T-helper 2 cell treated with Interferon-gamma antibody and Interleukin-4, amounts not matched to agents 5 μg/mL and 100 μg/mL, for 36 hours (primary cell): ENCODE measurements at regions not wholly inside any gene's neighbourhood (a gene's known extent, or its start where the extent isn't known, plus 50 kb on each side); places are given as distances from the start of the nearest gene placed in this dataset.

Experiments
- DNase-seq: peaks from one replicate; pipeline ENCODE4 v3.0.0; 2021; ENCODE audit warnings: low spot score
- H3K27ac Mint-ChIP-seq: one replicate; pipeline ENCODE4 v1.8.0; 2021; ENCODE audit warnings: mild to moderate bottlenecking, mixed read lengths
- H3K27me3 Mint-ChIP-seq: one replicate; pipeline ENCODE4 v1.8.0; 2021; ENCODE audit warnings: low read depth, mixed read lengths
- H3K36me3 Mint-ChIP-seq: one replicate; pipeline ENCODE4 v1.8.0; 2021; ENCODE audit warnings: low read depth, mixed read lengths
- H3K4me1 Mint-ChIP-seq: one replicate; pipeline ENCODE4 v1.8.0; 2021; ENCODE audit warnings: low read depth, mixed read lengths
- H3K4me3 Mint-ChIP-seq: one replicate; pipeline ENCODE4 v1.8.0; 2022; ENCODE audit warnings: mild to moderate bottlenecking, moderate library complexity, mixed read lengths
- H3K9me3 Mint-ChIP-seq: one replicate; pipeline ENCODE4 v1.8.0; 2021; ENCODE audit warnings: mixed read lengths

DNA sequence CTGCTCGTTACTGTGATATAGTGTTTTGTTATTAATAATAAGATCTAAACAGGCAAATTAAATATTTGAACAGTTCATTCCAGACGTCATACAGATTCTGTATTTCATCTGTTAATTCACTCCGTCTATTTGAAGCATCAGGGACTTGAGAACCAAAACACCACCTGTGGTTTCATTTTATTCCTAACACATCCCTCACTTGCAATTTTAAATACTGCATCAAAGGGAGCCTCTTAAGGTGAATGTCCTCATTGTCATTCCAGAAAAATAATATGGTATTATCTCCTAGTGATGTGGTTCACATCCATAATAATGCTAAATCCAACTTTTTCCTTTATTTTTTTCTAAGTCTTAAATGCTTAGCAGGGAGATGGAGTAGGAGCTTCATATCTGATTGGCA is 1390.9 kb upstream of the CADM2 start:
- Mint-ChIP-seq H3K9me3 (peaks cover 12% of the 10 kb centered on the region), H3K27me3 (no peaks in the 10 kb centered on the region), H3K4me3 (no peak overlapping the region), H3K27ac (no peak overlapping the region), H3K36me3 (no peaks in the 10 kb centered on the region), H3K4me1 (no peaks in the 10 kb centered on the region)
- DNase-seq, result no peak

DNA sequence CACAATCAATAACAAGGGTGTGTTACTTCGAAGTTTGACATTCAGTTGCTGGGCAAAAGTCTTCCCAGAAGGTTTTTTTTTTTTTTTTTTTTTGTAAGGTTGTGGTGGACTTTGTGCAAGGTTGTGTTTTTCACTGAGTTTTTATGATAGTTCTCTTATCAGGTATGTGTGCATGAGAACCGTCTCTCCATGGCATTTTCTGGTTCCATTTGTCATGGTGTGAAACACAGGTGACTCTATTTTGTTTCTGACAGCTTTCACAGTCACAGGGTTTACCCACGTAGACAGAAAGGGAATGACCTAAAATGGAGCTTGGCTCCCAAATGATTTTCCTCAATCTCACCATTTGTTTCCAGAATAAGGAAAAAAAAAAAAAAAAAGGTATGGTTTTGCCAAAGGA is 1377.2 kb upstream of the CADM2 start:
- Mint-ChIP-seq H3K4me1 (no peaks in the 10 kb centered on the region), H3K27me3 (no peaks in the 10 kb centered on the region), H3K27ac (no peak overlapping the region), H3K36me3 (no peaks in the 10 kb centered on the region), H3K4me3 (no peak overlapping the region), H3K9me3 (peaks cover 45% of the 10 kb centered on the region)
- DNase-seq, result no peak

DNA sequence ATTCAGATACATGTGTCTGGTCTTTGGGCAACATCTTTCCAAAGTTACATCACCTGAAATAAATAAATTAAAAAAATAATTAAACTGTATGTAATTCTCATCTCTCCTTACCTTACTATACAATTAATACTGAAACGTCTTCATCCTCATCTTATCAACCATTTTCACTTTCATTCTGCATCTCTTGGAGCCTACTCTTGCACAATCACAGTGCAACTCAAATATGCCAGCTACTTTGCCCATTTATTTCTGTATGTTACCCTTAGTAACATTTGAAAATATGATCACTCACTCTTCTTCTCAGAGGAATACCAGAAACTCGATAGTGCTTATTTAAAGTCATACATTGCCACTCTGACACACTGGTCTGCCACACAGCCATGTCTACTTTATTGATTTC is 1357.1 kb upstream of the CADM2 start:
- no peaks in the 10 kb centered on the region for H3K27me3 Mint-ChIP-seq
- H3K9me3 Mint-ChIP-seq, result peaks cover 25% of the 10 kb centered on the region
- H3K4me3 Mint-ChIP-seq, result no peak overlapping the region
- DNase-seq, result no peak
- H3K27ac Mint-ChIP-seq, result no peak overlapping the region
- no peaks in the 10 kb centered on the region for H3K36me3 Mint-ChIP-seq
- H3K4me1 Mint-ChIP-seq, result no peaks in the 10 kb centered on the region

DNA sequence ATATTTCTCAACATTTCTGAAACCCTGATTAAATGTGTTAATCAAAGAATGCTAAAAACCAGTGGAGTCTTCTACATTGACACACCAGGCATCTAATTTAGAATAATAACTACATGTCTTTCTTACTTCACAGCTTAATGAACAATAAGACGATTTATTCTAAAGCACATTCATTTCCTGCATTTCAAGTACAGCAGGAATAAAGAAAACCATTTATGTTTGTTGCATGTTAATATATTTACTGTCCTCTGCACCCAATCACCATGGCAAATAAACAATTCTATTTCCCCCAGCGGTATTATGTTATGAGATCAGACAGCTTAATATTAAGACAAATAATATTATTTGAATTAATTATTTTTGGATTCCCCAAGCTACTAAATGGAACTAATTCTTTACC is 1336.3 kb upstream of the CADM2 start:
- DNase-seq, result no peak

DNA sequence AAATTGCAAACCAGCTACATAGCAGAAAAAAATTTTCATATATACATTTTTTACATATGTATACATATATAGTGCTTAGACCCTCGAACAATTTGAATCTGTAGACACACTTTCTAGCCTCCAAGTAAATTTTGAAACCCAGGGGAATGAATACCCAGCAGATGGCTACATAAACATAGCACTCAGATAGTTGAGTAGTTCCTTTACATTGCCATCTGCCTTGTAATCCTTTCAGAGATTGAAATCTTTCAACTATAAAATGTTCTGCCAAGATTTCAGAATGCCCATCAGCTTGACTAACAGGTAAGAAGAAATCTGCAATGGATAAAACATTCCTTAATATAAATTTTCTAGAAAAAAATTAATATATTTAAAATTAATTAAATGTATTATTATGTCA is 1333.5 kb upstream of the CADM2 start:
- Mint-ChIP-seq H3K4me1 (no peaks in the 10 kb centered on the region), H3K27ac (no peak overlapping the region), H3K36me3 (no peaks in the 10 kb centered on the region), H3K4me3 (no peak overlapping the region), H3K27me3 (no peaks in the 10 kb centered on the region), H3K9me3 (peaks cover 4% of the 10 kb centered on the region)
- no peak for DNase-seq

More for the DNA sequence above, 1336.3 kb upstream of the CADM2 start:
- H3K36me3 Mint-ChIP-seq, result no peaks in the 10 kb centered on the region
- H3K4me1 Mint-ChIP-seq, result no peaks in the 10 kb centered on the region
- H3K9me3 Mint-ChIP-seq, result peaks cover 13% of the 10 kb centered on the region
- no peak overlapping the region for H3K27ac Mint-ChIP-seq
- no peaks in the 10 kb centered on the region for H3K27me3 Mint-ChIP-seq
- H3K4me3 Mint-ChIP-seq, result no peak overlapping the region

DNA sequence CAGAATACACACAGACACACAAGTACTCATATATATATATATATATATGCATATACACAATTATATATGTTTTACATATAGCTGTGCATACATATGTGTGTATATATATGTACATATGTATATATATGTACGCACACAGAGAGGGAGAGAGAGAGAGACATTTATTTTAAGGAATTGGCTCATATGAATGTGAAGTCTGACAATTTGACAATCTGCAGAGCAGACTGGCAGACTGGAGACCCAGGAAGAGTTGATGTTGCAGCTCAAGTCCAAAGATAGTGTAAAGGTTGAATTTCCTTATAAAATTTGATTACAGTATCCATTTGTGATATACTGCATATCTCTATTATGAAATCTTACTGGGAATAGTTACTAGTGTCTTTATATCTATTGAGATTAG is 1330.3 kb upstream of the CADM2 start:
- Mint-ChIP-seq H3K9me3 (peaks cover 10% of the 10 kb centered on the region), H3K36me3 (no peaks in the 10 kb centered on the region), H3K4me3 (no peak overlapping the region), H3K27me3 (no peaks in the 10 kb centered on the region), H3K4me1 (no peaks in the 10 kb centered on the region), H3K27ac (no peak overlapping the region)
- DNase-seq, result no peak

DNA sequence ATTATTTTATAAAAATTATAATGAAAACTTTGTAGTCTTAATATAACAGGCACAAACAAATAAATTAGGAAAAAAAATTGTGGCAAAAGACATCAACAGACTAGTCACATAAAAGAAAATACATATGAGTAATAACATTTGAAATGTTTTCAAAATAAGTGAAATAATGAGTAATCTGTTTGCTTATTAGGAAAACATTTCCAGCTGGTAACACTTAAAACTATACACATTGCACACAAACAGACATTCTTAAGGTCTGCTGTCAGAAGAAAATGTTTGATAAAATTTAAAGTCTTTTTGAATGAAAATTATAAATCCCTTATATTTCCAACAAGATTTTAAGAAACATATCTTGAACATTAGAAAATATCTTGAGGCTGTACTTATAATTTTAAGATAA is 1326.3 kb upstream of the CADM2 start:
- no peak overlapping the region for H3K4me3 Mint-ChIP-seq
- H3K27me3 Mint-ChIP-seq, result no peaks in the 10 kb centered on the region
- no peak overlapping the region for H3K27ac Mint-ChIP-seq
- peaks cover 19% of the 10 kb centered on the region for H3K9me3 Mint-ChIP-seq
- H3K36me3 Mint-ChIP-seq, result no peaks in the 10 kb centered on the region
- H3K4me1 Mint-ChIP-seq, result no peaks in the 10 kb centered on the region
- no peak for DNase-seq

DNA sequence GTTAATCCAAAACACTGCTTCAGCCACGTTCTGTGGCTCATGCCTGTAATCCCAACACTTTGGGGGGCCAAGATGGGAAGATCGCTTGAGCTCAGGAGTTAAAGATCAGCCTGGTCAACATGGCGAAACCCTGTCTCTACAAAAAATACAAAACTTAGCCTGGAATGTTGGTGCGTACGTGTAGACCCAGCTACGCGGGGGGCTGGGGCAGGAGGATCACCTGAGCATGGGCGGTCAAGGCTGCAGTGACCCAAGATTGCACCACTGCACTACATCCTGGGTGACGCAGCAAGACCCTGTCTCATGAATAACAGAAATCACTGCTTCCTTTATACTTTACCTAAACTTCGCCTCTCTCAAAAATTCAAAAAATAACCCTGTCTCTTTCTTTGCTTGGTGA is 1325.0 kb upstream of the CADM2 start:
- H3K36me3 Mint-ChIP-seq, result no peaks in the 10 kb centered on the region
- no peaks in the 10 kb centered on the region for H3K4me1 Mint-ChIP-seq
- peaks cover 30% of the 10 kb centered on the region for H3K9me3 Mint-ChIP-seq
- H3K27ac Mint-ChIP-seq, result no peak overlapping the region
- DNase-seq, result no peak
- no peaks in the 10 kb centered on the region for H3K27me3 Mint-ChIP-seq
- no peak overlapping the region for H3K4me3 Mint-ChIP-seq

DNA sequence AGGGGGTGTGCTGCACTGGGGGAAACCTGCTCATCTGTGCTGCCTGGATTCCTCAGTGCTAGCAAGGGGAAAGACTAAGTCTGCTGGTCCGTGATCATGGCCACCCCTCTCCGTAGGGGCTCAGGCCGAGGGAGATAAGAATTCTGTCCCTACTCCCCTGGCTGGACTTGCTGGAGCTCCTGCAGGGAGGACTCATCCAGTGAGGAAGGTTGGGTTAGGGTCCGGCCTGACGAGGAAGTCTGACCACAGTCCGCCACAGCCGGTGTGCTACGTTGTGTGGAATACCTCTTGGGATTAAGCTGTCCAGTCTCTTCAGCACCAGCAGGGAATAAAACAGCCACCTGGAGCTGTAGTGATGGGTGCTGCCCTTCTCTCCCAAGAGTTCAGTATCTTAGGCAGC is 1309.1 kb upstream of the CADM2 start:
- Mint-ChIP-seq H3K27me3 (no peaks in the 10 kb centered on the region), H3K4me3 (no peak overlapping the region), H3K36me3 (no peaks in the 10 kb centered on the region), H3K27ac (no peak overlapping the region), H3K9me3 (peaks cover 47% of the 10 kb centered on the region), H3K4me1 (no peaks in the 10 kb centered on the region)
- DNase-seq, result no peak

DNA sequence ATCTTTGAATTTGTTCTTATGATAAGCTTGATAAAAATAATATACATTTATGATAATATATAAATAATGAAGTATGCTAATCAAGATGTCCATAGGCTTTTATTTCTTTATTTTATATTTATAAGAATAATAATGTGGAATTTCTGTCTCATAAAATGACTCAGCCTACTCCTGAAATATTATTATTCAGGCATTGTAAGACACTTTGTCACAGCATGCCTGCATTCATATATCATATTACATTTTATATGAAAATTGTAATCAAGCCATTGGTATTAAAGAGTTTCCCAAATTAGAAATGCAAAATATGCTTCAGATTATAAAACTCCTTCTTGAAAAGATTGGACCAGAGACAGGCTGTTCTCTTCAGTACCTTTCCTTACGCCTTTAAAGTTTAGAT is 1303.7 kb upstream of the CADM2 start:
- H3K4me3 Mint-ChIP-seq, result no peak overlapping the region
- H3K36me3 Mint-ChIP-seq, result no peaks in the 10 kb centered on the region
- no peaks in the 10 kb centered on the region for H3K4me1 Mint-ChIP-seq
- no peaks in the 10 kb centered on the region for H3K27me3 Mint-ChIP-seq
- no peak for DNase-seq
- H3K9me3 Mint-ChIP-seq, result peaks cover 50% of the 10 kb centered on the region
- H3K27ac Mint-ChIP-seq, result no peak overlapping the region

DNA sequence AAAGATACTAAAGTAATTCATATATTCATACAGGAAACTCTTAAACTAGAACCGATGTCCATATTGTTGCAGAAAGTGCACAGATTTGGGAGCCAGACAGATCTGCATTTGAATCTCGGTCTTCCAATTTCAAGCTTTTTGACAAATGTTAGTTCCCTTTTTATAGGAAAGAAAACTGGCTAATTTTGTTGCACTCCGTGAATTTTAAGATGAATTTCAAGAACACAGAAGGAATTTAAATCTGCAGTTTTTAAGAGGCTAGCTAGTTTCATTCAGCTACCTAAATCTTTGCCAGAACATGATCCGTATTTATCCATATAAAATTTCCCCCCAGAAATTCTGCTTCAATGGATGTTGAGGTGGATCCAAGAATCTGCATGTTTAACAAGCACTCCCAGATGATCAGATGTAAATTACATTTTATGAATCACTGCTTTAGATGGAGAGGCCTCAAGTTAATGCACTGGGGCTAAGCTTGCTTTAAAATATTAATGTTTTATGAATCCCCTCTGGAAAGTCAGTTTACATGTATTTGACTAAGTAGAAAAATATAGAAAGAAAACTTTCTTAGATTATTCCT is 1296.3 kb upstream of the CADM2 start:
- H3K27ac Mint-ChIP-seq, result no peak overlapping the region
- H3K36me3 Mint-ChIP-seq, result no peaks in the 10 kb centered on the region
- H3K4me1 Mint-ChIP-seq, result no peaks in the 10 kb centered on the region
- no peak for DNase-seq
- H3K9me3 Mint-ChIP-seq, result peaks cover 48% of the 10 kb centered on the region
- H3K27me3 Mint-ChIP-seq, result no peaks in the 10 kb centered on the region
- no peak overlapping the region for H3K4me3 Mint-ChIP-seq

DNA sequence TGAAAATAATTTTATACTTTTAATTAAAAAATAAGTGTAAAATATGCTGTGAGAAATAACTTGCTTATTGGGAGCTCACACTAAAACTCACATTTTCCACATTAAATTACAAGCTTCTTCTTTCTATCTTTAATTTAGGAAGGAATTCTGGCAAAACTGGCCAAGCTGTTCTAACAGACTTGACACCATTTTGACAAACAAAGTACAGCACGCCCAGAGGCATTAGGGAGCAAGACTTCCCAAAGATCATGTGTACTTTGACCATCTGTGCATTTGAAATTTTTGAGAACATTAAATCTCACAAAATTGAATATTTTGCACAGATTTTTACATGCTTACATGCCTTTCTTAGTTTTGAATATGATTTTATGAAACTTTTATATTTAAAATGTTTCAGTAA is 1288.4 kb upstream of the CADM2 start:
- DNase-seq, result no peak
- no peak overlapping the region for H3K27ac Mint-ChIP-seq
- H3K27me3 Mint-ChIP-seq, result no peaks in the 10 kb centered on the region
- H3K36me3 Mint-ChIP-seq, result no peaks in the 10 kb centered on the region
- H3K4me3 Mint-ChIP-seq, result no peak overlapping the region
- peaks cover 15% of the 10 kb centered on the region for H3K9me3 Mint-ChIP-seq
- no peaks in the 10 kb centered on the region for H3K4me1 Mint-ChIP-seq

DNA sequence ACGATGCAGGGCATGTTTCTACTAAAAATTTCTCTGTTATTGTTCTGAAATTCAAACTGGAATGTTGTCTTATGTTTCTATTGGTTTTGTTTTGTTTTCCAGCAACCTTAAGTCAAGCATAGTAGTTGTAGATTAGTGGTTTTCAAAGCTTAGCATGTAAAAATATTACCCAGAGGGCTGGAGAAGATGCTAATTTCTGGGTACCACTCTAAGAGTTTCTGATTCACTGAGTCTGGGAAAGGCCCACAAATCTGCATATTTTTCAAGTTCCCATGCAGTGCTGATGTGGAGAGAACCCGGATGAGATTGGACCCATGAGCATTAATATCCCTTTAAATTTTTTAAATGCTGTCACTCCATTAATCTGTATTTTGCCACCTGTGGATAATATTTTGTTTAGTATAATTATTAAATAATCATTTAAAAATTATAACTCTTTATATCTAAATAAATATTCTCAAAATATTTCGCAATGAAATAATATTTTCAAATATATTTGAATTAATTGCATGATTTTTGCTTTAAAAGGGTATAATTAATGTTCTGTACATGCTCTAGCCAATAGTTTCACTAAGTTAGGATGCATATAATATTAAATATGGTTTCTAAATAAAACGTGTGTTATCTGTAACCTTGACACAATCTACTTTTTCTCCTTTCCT is 1274.7 kb upstream of the CADM2 start:
- no peak overlapping the region for H3K27ac Mint-ChIP-seq
- H3K36me3 Mint-ChIP-seq, result no peaks in the 10 kb centered on the region
- peaks cover 40% of the 10 kb centered on the region for H3K9me3 Mint-ChIP-seq
- H3K4me3 Mint-ChIP-seq, result no peak overlapping the region
- no peaks in the 10 kb centered on the region for H3K4me1 Mint-ChIP-seq
- no peaks in the 10 kb centered on the region for H3K27me3 Mint-ChIP-seq
- DNase-seq, result no peak

DNA sequence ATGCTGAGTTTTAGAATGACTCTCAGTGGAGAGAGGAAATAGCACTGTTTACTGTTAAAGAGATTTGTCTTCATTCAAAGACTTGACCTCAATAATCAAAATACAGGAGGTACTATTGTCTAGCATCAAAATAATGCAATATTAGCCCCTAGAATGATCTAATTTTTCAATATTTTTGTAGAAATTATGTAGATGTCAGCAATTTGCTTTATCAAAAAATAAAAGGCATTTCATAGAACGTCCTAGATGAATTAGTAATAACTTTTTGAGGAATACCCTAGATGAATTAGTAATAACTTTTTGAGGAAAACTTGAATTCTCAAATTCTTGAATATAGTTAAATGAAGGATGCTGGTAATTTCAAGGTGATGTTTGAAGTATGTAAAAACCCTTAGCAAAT is 1252.1 kb upstream of the CADM2 start:
- H3K4me1 Mint-ChIP-seq, result no peaks in the 10 kb centered on the region
- no peak overlapping the region for H3K27ac Mint-ChIP-seq
- H3K36me3 Mint-ChIP-seq, result no peaks in the 10 kb centered on the region
- no peaks in the 10 kb centered on the region for H3K27me3 Mint-ChIP-seq
- no peak overlapping the region for H3K4me3 Mint-ChIP-seq
- peaks cover 46% of the 10 kb centered on the region for H3K9me3 Mint-ChIP-seq
- DNase-seq, result no peak

DNA sequence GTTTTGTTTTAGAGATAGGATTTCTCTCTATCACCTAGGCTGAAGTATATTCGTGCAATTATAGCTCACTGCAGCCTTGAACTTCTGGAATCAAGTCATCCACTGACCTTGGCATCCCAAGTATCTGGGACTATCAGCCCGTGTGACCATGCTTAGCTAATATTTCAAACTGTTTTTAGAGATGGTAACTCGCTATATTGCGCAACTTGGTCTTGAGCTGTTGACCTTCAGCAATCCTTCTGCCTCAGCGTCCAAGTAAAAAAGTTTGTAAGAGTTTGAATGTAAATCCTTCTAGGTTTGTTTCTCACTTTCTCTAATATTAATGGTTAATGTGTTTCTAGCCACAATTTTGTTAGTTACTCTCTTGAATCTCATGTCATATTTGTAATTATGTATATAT is 1243.5 kb upstream of the CADM2 start:
- no peaks in the 10 kb centered on the region for H3K27me3 Mint-ChIP-seq
- no peaks in the 10 kb centered on the region for H3K36me3 Mint-ChIP-seq
- no peak overlapping the region for H3K27ac Mint-ChIP-seq

More for the DNA sequence above, 1243.5 kb upstream of the CADM2 start:
- Mint-ChIP-seq H3K4me1 (no peaks in the 10 kb centered on the region), H3K4me3 (no peak overlapping the region), H3K9me3 (peaks cover 19% of the 10 kb centered on the region)
- no peak for DNase-seq
